Epithelial cell of proximal tubule (primary cell): ENCODE measurements at regions not wholly inside any gene's neighbourhood (a gene's known extent, or its start where the extent isn't known, plus 50 kb on each side); places are given as distances from the start of the nearest gene placed in this dataset.

Source experiments
- DNase-seq: peaks from one replicate; pipeline ENCODE4 v3.0.0-alpha.2; 2011; ENCODE audit warnings: low read depth
- H3K4me3 ChIP-seq: 2 replicates; pipeline ENCODE4 v1.5.1; 2011; ENCODE audit warnings: low read depth, mild to moderate bottlenecking, low read length
- TF ChIP-seq, protein P1 (sequence below): conservative IDR thresholded peaks from 2 replicates; pipeline ENCODE4 v1.5.1; 2012; ENCODE audit warnings: low read depth, mild to moderate bottlenecking, low read length

DNA sequence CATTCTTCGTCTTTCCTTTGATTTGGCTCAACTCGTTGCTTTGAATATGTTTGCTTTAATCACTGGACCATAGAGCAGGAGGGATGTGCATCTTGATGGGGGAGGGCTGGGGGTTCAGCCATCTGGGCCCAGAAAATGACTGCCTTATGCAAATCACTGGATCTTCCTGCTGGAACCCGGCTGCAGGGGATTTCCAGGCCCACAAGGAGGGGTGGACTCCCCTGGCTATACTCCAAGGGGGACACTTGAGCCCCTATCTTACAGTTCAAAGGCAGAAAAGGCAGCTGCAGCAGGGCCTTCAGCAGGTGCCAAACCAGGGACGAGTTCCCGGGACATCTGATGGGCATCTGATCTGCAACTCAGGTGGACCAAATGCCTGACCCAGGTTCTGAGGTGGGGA lies 122.5 kb downstream of the DICER1 start:
- no peak overlapping the region for H3K4me3 ChIP-seq
- TF ChIP-seq, protein P1, sequence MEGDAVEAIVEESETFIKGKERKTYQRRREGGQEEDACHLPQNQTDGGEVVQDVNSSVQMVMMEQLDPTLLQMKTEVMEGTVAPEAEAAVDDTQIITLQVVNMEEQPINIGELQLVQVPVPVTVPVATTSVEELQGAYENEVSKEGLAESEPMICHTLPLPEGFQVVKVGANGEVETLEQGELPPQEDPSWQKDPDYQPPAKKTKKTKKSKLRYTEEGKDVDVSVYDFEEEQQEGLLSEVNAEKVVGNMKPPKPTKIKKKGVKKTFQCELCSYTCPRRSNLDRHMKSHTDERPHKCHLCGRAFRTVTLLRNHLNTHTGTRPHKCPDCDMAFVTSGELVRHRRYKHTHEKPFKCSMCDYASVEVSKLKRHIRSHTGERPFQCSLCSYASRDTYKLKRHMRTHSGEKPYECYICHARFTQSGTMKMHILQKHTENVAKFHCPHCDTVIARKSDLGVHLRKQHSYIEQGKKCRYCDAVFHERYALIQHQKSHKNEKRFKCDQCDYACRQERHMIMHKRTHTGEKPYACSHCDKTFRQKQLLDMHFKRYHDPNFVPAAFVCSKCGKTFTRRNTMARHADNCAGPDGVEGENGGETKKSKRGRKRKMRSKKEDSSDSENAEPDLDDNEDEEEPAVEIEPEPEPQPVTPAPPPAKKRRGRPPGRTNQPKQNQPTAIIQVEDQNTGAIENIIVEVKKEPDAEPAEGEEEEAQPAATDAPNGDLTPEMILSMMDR: no peak
- DNase-seq: no peak

DNA sequence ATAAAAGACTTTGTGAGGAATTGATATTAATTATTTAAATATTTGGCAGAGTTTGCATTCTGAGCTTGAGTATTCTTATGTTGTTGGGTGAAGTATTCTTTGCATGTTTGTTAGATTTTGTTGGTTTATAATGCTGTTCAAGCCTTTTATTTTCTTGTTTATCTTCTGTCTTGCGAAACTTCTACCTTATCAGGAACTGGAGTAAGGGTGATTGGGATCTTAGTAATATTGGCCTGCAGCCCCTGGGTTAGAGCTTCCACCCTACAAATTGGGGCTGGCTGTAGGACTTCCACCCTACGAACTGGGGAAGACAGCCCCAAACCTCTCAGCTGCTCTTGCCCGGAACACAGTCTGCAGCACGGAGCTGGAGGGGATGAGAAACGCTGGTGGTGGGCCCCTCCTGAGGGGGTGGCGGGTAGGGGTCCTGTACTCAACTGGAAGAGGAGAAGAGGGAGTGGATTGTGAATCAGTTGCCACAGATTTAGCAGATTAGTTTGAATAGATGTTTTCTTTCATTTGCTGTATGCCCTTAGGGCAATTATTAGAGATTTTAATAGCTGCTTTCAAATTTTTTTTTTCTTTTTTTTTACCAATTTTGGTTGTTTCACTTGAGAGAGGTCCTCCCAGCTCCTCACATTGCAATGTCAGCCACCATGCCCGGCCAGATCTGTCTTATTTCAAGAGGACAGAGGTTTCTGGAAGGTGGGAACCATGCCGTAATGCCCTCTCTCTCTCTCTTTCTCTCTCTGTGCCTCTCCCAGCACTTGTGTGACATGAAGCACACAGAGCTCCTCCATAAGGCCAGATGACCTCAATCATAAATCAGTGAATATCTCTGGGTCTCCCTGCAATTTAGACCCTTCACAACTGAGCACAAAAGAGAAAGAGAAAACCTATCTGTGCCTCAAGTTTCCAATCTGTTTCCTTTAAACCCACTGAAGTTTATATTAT lies 123.4 kb downstream of the DICER1 start:
- no peak overlapping the region for H3K4me3 ChIP-seq
- TF ChIP-seq, protein P1: no peak
- DNase-seq: no peak

DNA sequence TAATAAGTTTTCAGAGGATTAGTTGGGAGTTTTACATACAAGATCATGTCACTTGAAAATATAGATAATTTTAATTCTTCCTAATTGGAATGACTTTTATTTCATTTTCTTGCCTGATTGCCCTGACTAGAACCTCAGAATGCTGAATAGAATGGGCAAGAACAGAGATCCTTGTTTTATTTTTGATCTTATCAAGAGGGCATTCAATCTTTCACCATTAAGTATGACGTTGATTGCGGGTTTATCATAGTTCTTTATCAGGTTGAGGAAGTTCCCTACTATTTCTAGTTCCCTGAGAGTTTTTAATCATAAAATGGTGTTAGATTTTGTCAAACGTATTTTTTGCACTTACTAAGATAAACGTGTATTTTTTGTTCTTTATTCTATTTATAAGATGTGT lies 124.3 kb downstream of the DICER1 start:
- H3K4me3 ChIP-seq: no peak overlapping the region
- TF ChIP-seq, protein P1: no peak
- no peak for DNase-seq

DNA sequence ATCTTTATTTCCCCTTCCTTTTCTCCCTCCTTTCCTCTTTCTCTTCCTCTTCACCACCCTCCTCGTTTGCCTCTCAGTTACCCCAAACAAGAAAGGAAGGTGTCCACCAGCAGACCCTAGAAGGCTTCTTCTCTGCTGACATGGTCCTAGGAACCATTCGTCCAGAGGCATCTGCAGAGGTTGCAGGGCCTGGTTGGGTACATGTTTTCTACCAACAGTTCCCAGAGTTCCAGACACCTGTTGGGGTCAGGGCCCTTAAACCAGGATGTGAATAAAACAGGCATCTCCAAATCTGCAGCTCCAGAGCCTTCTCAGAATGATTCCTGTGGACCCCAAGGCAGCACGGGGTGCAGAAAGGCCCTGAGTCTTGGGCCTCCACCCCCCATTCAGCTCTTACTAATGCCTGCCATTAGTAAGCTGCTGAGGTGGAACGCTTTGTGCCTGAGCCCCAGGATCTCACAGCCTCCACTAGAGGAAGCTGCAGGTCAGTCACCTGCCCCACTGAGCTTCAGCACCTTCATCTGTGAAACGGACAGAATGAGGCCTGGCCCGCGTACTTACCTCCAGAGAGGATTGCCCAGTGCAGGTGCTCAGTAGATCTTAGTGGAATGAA lies 130.4 kb downstream of the DICER1 start:
- no peak for DNase-seq
- no peak overlapping the region for H3K4me3 ChIP-seq
- TF ChIP-seq, protein P1: peak; percentile 12

DNA sequence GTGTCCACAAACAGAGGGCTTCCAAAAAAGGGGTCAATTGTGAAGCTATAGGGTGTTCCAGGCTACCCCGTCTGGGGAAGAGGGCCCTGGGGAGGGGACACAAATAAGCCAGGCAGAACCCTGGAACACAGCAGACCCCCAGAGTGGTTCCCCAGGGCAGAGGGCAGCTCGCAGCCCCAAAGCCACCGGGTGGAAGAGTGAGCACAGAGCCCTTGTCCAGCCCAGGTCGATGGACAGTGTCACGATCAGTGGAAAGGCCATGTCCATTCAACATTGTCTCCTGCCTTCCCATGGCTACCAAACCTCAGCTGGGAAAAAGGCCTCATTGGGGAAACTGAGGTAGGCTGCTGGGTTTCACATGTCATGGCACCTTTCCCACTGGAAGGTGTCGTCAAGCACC lies 131.4 kb downstream of the DICER1 start:
- TF ChIP-seq, protein P1: no peak
- DNase-seq: no peak
- H3K4me3 ChIP-seq: no peak overlapping the region

DNA sequence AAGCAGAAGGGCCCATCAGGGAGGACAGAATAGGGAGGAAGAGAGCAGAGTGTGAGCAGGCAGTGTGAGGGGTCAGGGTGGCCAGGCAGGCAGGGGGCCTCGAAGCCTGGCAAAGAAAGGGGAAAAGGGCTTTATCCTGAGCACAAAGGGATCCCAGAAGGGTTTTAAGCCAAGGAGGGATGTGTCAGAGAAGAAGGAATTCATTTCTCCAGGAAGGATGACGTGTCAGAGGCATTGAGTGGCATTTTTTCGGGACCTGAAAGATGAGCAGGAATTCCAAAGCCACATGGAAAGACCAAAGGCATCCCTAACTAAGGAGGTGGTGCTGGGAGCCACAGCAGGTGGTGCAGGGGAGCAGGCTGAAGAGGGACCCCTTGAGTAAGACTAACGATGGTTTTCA lies 132.1 kb downstream of the DICER1 start:
- TF ChIP-seq, protein P1: no peak

More for the DNA sequence above, 132.1 kb downstream of the DICER1 start:
- DNase-seq: no peak
- H3K4me3 ChIP-seq: no peak overlapping the region
